Retinal pigment epithelial cell (primary cell): ENCODE measurements at regions not wholly inside any gene's neighbourhood (a gene's known extent, or its start where the extent isn't known, plus 50 kb on each side); places are given as distances from the start of the nearest gene placed in this dataset.

Experiments used
- DNase-seq: peaks from one replicate; pipeline ENCODE4 v3.0.0-alpha.2; 2010; ENCODE audit warnings: low read depth
- H3K4me3 ChIP-seq: 2 replicates; pipeline ENCODE4 v1.5.1; 2011; ENCODE audit warnings: mild to moderate bottlenecking, low read length, control low read depth, moderate library complexity
- CTCF ChIP-seq: conservative IDR thresholded peaks from 2 replicates; pipeline ENCODE4 v1.5.1; 2011; ENCODE audit warnings: low read depth, low read length, control low read depth, inconsistent platforms

- TF ChIP-seq CTCF, result no peak
- DNase-seq, result no peak
- no peak overlapping the region for H3K4me3 ChIP-seq
These were observed 247.6 kb downstream of the MEIS1 start for GRCh38 chr2:66682476-66682875.

- no peak for TF ChIP-seq CTCF
- DNase-seq, result no peak
- no peak overlapping the region for H3K4me3 ChIP-seq
These were observed 248.1 kb downstream of the MEIS1 start for GRCh38 chr2:66683064-66683463.

GRCh38 chr2:66683599-66683998 is 248.7 kb downstream of the MEIS1 start:
- H3K4me3 ChIP-seq, result no peak overlapping the region
- TF ChIP-seq CTCF, result no peak
- no peak for DNase-seq

DNA sequence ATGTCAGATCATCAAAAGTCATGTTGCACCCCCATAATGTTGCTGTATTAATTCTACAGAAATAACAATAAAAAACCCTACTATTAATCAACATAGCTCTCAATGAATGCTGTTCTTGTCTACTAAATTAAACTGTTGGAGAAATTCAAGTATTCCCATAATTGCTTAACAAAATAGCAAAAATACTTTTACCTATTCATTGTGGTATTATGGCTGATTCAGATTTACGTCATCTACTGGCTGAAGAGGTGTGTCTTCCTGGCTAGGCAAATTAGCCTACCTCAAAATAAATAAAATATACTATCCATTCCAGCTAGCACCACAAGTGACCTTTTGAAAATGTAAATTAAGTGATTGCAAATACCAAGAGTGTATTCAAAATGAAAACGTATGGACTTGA is 249.4 kb downstream of the MEIS1 start:
- H3K4me3 ChIP-seq, result no peak overlapping the region
- DNase-seq, result no peak
- TF ChIP-seq CTCF, result no peak

DNA sequence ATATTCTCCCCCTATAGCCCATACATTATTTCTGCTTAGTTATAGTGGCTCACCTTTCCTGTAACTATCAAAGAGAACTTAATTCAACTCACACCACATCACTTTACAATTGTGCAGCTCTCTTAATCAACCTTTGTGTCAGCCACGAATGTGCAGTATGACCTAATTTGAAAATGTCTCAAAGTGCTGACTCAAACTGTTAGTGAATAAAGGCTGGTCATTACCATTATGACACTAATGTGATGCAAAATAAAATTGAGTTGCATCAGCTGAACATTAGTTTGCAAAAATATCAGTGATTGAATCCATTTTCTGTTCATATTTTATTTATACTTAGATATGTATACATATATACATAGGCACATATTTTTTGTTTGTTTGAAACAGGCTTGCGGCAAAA is 251.8 kb downstream of the MEIS1 start:
- H3K4me3 ChIP-seq, result no peak overlapping the region
- no peak for DNase-seq
- TF ChIP-seq CTCF, result no peak

- TF ChIP-seq CTCF, result no peak
- no peak overlapping the region for H3K4me3 ChIP-seq
- no peak for DNase-seq
These were observed 254.0 kb downstream of the MEIS1 start for GRCh38 chr2:66688951-66689350.

DNA sequence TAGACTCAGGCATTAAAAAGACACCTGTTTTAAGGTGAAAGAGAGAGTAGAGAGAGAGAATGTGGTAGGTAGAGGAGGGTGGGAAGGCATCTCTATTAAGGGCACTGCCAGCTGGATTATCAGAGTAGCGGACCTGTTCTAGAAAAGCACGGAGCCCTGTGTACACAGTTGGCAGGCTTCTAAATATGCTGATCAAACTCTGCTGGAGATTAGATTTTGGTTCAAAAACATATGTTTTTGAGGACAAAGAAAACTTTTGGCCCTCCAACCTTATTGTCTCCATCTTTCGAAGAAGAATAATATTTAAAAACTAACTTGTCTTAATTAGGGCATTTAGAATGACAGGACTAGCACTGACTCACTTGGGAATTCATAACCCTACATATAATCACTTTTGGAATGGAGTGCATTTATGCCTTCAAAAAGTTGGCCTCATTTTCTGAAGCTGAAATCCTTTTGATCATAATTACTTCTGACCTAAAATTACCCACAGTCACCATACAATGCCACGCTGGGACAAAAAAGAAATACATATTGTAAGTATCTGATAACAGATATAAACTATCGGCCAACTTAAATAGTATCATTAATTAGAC is 254.6 kb downstream of the MEIS1 start:
- no peak overlapping the region for H3K4me3 ChIP-seq
- DNase-seq, result peak; percentile 48
- TF ChIP-seq CTCF, result no peak
